ENCODE measurements at regions not wholly inside any gene's neighbourhood (a gene's known extent, or its start where the extent isn't known, plus 50 kb on each side); places are given as distances from the start of the nearest gene placed in this dataset.

GRCh38 chr3:150238995-150239619 is 169.0 kb upstream of the TSC22D2 start:
- Histone ChIP-seq H3K4me3 (IDR thresholded peaks at IDR 0.05; ENCODE audit: insufficient read depth, low read depth, low read length) (no peak overlapping the region), H3K36me3 (ENCODE audit: insufficient read depth) (no peaks in the 10 kb centered on the region), H2AFZ (ENCODE audit: low read depth) (no peak overlapping the region), H3K27me3 (ENCODE audit: insufficient read depth, low read depth) (no peaks in the 10 kb centered on the region), H4K20me1 (ENCODE audit: insufficient read depth) (no peaks in the 10 kb centered on the region), H3K27ac (no peak overlapping the region), H3K4me2 (no peak overlapping the region), H3K79me2 (ENCODE audit: insufficient read depth, low read depth) (no peaks in the 10 kb centered on the region), H3K4me1 (ENCODE audit: low read depth, poor library complexity, severe bottlenecking) (no peaks in the 10 kb centered on the region), H3K9ac (no peak overlapping the region)
- TF ChIP-seq CTCF (conservative IDR thresholded peaks at IDR 0.05; ENCODE audit: low read depth, low read length): 0 out of 2 replicates have a peak, but pooled peaks have one; percentile 19

- TF ChIP-seq CTCF (conservative IDR thresholded peaks at IDR 0.05; ENCODE audit: low read depth, low read length): no peak
- no peak overlapping the region for H2AFZ ChIP-seq (ENCODE audit: low read depth)
- no peak overlapping the region for H3K27ac ChIP-seq
These were observed 169.9 kb upstream of the TSC22D2 start for GRCh38 chr3:150238048-150238802.

GRCh38 chr3:150237490-150237889 is 170.6 kb upstream of the TSC22D2 start:
- Histone ChIP-seq H3K27me3 (ENCODE audit: insufficient read depth, low read depth) (no peaks in the 10 kb centered on the region), H3K4me3 (IDR thresholded peaks at IDR 0.05; ENCODE audit: insufficient read depth, low read depth, low read length) (no peak overlapping the region), H3K4me1 (ENCODE audit: low read depth, poor library complexity, severe bottlenecking) (no peaks in the 10 kb centered on the region), H3K36me3 (ENCODE audit: insufficient read depth) (no peaks in the 10 kb centered on the region), H4K20me1 (ENCODE audit: insufficient read depth) (no peaks in the 10 kb centered on the region), H3K9ac (no peak overlapping the region), H2AFZ (ENCODE audit: low read depth) (no peak overlapping the region), H3K4me2 (no peak overlapping the region), H3K79me2 (ENCODE audit: insufficient read depth, low read depth) (no peaks in the 10 kb centered on the region), H3K27ac (no peak overlapping the region)
- no peak for TF ChIP-seq CTCF (conservative IDR thresholded peaks at IDR 0.05; ENCODE audit: low read depth, low read length)

More at GRCh38 chr3:150238048-150238802, 169.9 kb upstream of the TSC22D2 start:
- Histone ChIP-seq H4K20me1 (ENCODE audit: insufficient read depth) (no peaks in the 10 kb centered on the region), H3K36me3 (ENCODE audit: insufficient read depth) (no peaks in the 10 kb centered on the region), H3K4me1 (ENCODE audit: low read depth, poor library complexity, severe bottlenecking) (no peaks in the 10 kb centered on the region), H3K9ac (no peak overlapping the region), H3K27me3 (ENCODE audit: insufficient read depth, low read depth) (no peaks in the 10 kb centered on the region), H3K4me3 (IDR thresholded peaks at IDR 0.05; ENCODE audit: insufficient read depth, low read depth, low read length) (no peak overlapping the region), H3K4me2 (no peak overlapping the region), H3K79me2 (ENCODE audit: insufficient read depth, low read depth) (no peaks in the 10 kb centered on the region)

GRCh38 chr3:150236316-150237082 is 171.6 kb upstream of the TSC22D2 start:
- no peaks in the 10 kb centered on the region for H3K4me1 ChIP-seq (ENCODE audit: low read depth, poor library complexity, severe bottlenecking)
- no peak overlapping the region for H3K27ac ChIP-seq
- no peak overlapping the region for H3K4me3 ChIP-seq (IDR thresholded peaks at IDR 0.05; ENCODE audit: insufficient read depth, low read depth, low read length)
- no peaks in the 10 kb centered on the region for H3K36me3 ChIP-seq (ENCODE audit: insufficient read depth)
- H3K79me2 ChIP-seq (ENCODE audit: insufficient read depth, low read depth): no peaks in the 10 kb centered on the region
- no peaks in the 10 kb centered on the region for H4K20me1 ChIP-seq (ENCODE audit: insufficient read depth)
- H2AFZ ChIP-seq (ENCODE audit: low read depth): no peak overlapping the region
- H3K9ac ChIP-seq: no peak overlapping the region
- H3K4me2 ChIP-seq: no peak overlapping the region
- TF ChIP-seq CTCF (conservative IDR thresholded peaks at IDR 0.05; ENCODE audit: low read depth, low read length): no peak
- no peaks in the 10 kb centered on the region for H3K27me3 ChIP-seq (ENCODE audit: insufficient read depth, low read depth)

Data from KMS-11 (cell line).